NCI-H82 treated with DMSO at 0.1 percent for 48 hours (cell line): ENCODE measurements at regions not wholly inside any gene's neighbourhood (a gene's known extent, or its start where the extent isn't known, plus 50 kb on each side); places are given as distances from the start of the nearest gene placed in this dataset.
"Not testable (repeated sequence)": the region's sequence is repeated elsewhere in the genome, so short reads cannot be mapped to it uniquely, and the experiment has no call there.

Experiments used
- DNase-seq: peaks from one replicate; lab custom pipeline; 2025; ENCODE audit not compliant: unreplicated experiment; lab: John Stamatoyannopoulos, UW

DNA sequence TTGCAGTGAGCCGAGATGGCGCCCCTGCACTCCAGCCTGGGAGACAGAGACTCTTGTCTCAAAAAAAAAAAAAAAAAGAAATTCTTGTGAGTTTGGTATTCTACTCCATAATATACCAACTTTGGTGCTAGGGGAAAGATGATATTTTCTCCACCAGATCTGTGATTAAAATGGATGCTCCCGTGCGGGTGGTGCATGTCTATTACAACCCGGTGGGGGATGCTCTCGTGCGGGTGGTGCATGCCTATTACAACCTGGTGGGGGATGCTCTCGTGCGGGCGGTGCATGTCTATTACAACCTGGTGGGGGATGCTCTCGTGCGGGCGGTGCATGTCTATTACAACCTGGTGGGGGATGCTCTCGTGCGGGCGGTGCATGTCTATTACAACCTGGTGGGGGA is 244.1 kb upstream of the RGMA start:
- not testable (repeated sequence) for DNase-seq

DNA sequence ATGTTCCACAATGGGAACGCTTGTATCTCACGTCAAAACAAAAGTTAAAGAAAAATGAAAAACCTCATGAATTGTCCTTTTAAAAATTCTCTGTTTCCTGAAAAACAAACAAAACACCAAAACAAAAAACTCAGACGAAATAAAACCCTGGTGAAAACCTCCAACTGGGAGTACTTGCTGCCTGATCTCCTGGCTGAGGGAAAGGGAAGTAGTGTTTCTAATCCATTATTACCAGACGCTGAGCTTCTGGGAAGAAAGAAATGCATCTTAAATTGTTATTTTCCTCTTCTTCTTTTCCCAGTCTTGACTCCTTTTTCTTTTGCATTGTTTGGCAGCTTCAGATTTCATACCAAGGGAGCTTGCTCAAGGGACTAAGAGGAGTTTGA is 243.2 kb upstream of the RGMA start:
- DNase-seq, result no peak

DNA sequence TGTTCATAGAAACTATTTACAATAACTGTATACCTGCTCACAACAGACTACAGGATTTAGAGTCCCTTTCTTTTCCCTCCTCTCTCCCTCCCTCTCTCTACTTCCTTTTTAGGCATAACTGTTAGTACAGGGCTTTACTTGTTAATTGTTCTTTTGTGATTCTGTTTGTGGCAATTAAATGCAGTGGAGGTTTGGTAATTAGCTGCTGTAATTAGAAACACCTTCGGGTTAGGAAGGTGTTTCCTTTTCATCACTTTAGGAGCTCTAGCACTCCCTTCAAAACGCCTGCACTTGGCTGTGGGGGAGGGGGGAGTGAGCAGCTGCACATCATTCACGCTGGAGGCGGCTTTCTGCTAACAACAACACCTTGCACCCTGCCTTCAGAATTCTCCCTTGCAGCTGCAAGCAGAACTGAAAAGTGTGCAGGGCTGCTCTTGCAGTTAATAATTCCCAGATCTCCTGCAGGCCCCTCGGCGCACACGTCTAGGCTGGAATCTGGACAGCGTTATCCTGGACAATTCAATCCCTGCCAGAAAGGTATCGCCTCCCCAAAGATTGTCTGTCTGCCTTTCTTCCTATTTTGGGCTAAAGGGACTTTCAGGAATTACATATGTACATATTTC is 242.6 kb upstream of the RGMA start:
- DNase-seq, result no peak

DNA sequence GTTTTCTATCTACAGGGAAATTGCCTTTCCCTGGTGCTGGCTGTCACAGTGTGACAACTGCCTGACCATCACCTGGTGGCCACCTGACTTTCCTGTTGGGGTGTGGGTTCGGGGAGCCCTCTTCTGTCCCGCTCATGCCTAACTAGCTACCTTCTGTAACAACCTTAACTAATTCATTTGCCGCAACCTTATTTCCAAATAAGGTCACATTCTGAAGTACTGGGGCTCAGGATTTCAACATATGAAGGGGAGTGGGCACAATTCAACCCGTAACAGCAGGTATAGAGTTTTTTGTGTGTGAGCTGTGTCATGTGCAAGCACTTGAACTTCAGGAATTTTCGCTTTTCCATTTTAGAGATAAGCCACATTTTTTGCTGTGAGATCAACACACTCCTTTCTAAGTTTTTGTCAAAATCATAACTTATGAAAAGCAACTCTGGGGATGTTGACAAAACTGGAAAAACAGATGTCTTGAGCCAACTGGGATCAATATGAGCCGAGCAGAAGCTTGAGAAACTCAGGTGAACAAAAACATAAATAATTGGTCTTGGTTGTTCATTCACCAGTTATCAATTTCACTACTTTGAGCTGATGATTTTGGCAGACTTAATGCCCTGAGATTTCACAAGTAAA is 242.0 kb upstream of the RGMA start:
- DNase-seq, result no peak

DNA sequence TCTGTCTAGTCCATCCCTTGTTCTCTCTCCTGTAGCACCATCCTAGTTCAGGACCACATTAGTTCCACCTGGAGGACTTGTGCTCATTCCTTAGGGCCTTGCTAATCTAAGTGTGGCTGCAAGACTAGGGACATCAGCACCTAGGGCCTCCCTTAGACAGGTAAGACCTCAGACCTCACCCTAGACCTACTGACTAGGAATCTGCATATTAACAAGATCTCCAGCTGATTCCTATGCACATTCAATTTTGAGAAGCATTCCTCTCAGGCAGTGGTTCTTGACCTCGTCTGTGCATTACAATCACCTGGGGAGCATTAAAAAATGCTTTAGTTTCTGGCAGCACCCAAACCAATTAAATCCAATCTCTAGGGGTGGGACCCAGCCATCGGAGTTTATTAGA is 238.4 kb upstream of the RGMA start:
- no peak for DNase-seq

DNA sequence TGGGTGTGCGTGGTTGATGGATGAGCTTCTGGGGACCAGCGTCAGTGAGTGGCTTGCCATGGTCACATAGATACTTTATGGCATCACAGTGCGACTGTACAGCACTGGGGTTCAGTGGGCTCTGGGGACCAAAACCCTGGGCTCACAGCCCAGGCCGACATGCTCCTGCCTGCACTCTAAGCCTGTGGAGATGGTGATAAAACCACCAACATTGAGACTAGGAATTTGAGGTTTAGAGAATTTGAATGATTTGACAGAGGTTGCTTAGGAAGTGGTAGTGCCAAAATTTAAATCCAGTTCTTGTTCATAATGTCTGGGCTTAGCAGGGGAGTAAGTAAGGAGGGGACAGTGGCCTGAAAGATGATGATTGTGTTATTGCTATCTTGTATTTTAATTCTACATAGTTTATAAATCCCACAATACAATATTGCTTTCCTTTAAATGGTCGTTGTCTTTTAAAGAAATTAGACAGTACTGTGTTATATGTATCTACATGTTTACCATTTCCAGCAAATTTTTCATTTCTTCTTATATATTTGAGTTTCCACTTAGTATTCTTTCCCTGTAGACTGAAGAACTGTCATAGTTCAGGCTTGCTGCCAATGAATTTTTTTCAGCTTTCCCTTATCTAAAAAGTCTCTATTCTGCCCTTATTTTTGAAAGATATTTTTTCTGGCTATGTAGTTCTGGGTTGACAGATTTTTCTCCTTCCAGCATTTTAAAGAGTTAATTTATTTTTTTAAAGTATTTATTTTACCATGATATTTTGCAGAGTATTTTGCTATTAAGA is 235.4 kb upstream of the RGMA start:
- DNase-seq, result no peak

DNA sequence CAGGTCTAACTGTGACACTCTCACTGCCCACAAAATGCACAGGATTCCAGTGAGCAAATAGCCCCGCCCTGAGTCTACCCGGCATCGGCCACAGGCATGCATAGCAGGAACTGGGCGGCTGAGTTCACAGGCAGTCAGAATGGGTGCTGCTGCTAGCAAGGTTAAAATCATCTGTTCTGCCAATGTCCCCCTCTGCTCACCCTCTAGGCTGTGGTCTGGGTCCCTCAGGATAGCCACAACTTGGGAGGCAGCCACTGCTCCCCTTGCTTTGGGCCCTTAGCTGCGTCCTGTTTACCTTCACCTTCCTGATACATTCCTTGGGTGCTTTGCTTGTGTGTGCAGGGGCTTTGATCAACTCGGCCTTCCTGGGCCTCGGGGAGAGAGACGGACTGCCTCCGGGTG is 232.9 kb upstream of the RGMA start:
- no peak for DNase-seq

DNA sequence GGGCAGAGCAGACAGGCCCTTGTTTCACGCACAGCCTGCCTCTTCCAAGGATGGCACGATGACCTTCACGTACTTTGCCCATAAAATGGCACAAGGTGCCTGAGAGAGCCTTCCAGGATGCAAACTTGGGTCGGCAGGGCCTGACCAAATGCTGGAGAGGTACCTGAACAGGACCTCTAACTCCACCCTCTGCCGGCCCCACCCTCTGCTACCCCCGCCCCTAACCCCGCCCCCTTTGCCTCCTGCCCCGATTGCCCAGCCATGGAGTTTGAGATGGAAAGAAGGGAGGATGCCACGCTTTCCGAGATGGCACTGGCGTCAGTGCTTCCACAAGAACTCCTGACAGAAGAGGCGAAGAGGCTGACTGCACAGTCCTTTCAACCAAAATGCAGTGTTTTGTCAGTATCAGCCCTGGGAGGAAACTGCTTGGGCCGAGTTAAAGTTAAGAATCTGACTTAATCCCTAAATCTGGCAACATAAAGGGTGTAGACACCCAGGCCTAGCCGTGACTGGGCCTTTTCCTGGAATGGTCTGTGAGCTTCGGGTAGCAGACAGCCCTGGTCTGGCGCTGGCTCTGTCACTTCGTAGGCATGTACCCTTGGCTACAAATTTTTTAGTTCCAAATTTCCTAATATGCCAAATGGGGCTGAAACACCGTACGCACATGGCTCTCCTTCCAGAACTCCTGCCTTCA is 230.3 kb upstream of the RGMA start:
- DNase-seq, result no peak

DNA sequence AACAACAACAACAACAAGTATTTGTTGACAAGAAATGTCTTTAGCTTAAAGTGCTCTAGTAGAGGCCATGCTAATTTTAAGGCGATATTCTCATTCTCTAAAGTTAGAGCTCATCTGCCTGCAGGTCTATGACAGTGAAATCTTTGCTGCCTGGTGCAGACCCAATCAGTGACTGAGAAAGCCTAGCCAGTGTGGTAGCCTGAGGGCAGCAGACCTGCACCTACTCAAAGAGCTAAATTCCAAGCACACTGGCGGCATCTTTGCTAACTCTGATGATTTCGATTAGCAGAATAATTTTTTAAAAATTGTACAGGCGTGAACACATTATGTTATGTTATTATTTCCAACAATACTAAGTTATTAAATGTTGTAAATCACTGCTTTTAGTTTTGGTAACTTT is 228.8 kb upstream of the RGMA start:
- DNase-seq, result no peak

DNA sequence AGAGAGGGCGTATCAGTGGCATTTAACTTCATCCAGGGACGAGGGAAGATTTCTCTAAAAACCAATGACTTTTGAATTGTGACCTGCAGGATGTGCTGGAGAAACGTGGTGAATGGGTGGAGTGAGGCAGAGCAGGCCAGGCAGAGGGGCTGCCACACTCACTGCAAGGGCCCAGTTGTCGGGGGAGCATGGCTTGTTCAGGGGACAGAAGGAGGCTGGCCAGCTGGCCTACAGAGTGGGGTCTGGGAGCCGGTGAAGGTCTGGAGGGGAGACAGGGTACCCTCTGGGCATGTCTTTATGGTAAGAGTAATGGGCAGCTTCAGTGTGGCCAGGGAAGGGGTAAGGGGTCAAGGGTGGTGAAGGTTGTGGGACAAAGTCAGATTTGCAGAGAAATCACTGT is 225.2 kb upstream of the RGMA start:
- no peak for DNase-seq

DNA sequence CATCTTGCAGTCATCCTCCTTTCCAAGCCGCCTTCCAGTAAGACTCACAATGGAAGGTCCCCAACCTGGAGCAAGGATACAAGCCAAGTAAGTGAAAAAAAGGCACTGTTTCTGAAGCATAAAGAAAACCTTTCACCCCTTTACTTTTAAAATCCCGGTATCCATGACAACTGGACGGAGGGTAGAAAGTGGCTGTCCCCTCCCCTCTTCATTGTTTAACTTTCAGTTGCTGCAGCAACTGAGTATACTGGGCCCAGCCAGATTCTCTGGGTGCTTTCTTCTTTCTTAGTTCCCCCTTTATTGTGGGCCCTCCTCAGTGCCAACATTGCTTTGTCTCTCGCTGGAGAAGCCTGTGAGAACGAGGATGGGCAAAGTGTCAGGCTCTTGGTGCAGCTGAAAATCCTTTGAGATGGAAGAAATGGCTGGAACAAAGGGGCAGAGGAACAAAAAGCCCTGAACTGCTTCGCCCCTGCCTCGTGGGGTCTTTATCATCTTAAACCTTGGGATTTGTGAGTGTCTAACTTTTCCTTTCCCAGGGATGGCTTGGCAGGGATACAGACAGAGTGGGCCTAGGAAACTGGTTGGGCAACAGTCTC is 224.0 kb upstream of the RGMA start:
- no peak for DNase-seq

DNA sequence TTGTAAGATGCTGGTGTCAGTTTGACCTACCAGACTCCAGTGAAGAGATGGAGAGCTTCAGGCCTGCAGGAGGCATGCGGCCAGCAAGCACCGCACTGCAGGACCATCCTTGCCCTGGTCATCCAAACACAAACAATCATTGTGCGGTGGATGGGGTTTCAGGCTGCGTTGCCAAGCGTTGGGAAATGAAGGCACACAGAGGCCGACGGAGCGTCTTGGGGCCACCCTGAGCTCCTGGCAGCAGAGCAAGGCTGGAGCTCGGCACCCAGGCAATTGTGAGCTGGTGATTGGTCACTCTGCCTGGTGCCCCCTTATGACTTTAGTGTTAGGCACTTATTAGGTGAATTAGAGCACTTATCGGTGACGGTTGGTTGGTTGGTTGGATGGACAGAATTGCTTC is 222.6 kb upstream of the RGMA start:
- no peak for DNase-seq

DNA sequence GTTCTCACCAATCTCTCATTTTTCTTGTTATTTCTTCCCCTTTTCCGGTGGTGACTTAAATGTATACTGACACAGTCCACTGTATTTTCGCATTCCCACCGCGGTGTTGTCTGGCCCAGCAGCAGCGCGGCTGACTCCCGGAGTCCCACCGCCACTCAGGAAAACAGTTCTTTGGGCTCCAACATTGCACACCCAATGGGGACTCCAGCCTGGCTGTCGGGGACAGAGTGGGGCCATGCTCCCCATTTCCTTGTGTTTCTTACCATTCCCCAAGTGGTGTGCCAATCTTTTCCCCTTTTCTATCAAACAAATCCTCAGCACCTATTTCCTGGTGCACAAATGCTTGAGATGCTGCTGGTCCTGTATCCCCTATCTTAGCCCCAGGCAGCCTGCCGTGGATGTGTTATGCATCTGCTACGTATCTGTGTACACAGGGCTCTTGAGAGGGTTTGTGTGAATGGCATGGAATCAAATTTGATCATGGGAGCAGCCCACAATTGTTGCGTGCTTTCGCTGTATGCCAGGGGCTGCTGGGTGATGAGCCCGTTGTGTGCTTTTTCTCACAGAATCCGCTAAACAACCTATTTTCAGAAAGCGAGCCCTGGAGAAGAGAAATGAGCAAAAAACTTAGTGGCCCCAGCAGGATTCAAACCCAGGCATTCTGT is 219.1 kb upstream of the RGMA start:
- no peak for DNase-seq

DNA sequence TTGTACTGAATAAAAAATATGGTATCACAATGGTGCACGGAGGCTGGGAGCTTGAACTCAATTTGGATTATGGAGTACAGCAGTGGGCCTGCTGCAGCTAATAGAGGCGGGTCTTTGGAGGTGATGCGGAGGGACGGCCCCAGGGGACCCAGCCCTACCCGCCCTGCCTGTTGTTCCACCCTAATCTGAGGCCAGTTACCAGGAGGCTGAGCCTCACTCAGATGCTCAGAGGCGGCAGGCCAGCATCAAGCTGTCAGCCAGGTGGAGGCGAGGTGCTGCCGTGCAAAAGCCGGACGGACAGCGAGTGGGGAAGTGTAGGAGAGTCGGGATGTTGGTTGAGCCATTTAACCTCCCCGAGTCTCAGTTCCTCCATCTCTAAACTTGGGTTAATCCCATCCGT is 218.5 kb upstream of the RGMA start:
- DNase-seq, result no peak

DNA sequence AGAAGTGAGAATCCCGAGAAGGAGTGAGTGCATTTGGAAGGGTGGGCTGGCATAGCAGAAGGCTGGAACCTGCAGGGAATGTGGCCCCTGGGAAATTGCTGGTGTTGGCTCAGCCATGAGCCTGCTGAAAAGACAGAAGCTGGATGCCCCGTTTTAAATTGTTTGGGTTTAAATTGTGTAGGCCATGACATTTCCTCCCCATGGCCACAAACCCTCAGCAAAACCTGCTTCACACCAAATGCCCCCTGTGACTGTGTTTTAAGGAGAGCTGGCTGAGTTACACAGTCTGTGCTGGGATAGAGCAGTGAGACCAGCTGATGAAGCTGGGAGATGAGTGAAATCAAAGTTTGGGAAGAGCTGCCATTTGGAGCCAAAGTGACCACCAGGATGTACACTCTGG is 216.3 kb upstream of the RGMA start:
- DNase-seq, result no peak

DNA sequence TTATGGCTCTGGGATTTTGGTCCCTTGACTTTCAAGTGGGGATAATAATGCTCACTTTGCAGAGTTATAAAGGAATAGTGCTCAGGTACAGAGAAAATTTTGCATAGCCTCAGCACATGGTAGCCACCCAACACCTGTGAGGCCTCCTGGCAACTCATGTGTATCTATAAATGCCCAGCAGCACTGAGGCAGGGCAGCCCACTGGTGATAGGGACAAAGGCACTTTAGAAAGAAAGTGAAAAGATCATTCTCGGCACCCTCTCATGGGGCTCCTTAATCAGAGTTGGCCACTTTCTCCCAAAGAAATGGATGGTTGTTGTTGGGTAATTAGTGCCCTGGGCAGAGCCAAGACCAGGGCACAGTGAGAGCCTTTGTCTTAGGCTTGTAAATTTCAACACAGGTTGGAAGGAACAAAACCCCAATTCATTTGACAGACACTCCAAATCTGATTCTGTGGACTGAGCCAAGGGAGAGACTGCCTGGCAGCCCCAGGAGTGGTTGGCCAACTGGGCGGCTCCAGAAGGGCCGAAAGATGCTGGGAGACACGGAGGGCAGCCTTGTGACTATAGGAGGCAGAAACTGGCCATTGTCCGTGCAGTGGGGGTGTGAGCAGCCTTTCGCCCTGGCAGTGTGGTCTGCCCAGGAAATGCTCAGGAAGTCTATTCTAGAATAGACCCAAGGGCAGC is 213.2 kb upstream of the RGMA start:
- DNase-seq, result no peak

DNA sequence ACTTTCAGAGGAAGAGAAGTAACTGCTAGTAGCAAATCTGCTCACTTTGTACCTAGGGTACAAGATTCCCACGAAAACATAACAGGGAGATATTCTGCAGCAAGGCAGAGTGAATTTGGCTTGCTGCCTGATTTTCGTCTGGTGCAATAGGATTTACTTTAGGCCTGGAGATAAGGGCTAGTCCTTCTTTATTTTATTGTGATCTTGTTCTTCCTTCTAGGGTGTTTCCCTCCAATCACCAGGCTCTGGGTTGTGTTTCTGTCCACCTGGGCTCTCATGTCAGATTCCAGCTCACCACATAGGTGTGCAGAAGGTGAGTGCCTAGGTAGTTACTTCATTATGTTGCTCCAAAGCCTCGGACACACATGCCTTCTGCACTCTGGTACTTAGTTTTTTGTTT is 211.8 kb upstream of the RGMA start:
- DNase-seq, result no peak

DNA sequence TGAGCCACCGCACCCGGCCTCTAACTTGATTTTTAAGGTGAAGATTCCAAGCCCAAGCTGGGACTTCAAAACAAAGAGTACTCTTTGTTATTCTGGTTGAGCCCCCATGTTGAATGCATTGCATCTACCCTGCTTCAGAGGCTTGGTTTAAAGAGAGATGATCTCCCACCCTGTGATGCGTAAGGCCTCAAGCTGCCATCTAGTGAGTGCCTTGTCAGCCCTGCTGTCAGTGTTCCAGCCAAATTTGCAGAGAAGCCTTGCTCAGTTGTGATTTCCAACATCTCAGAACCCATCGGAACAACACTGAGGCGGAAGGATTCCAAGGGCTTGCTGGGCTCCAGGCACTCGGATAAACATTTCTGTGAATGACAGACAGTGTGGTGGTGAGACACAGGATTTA is 210.7 kb upstream of the RGMA start:
- DNase-seq, result no peak

DNA sequence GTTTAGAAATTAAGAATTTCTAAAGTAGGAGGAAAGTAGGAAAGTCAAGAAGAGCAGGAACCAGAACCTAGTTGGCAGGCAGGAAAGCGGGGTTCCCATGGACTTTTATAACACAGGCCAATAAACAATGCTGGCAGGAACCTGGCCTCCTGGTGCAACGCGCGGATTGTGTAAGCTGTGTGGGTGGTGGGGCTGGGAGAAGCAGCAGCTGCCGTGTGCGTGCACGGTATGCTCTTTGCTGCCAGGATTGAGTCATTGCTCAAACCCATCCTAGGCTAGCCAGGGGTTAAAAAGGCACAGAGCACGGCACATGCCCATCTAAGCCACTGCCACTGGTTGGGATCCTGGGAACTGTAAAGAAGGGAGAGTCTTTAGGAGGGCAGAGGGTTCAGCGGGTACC is 209.9 kb upstream of the RGMA start:
- DNase-seq, result no peak

DNA sequence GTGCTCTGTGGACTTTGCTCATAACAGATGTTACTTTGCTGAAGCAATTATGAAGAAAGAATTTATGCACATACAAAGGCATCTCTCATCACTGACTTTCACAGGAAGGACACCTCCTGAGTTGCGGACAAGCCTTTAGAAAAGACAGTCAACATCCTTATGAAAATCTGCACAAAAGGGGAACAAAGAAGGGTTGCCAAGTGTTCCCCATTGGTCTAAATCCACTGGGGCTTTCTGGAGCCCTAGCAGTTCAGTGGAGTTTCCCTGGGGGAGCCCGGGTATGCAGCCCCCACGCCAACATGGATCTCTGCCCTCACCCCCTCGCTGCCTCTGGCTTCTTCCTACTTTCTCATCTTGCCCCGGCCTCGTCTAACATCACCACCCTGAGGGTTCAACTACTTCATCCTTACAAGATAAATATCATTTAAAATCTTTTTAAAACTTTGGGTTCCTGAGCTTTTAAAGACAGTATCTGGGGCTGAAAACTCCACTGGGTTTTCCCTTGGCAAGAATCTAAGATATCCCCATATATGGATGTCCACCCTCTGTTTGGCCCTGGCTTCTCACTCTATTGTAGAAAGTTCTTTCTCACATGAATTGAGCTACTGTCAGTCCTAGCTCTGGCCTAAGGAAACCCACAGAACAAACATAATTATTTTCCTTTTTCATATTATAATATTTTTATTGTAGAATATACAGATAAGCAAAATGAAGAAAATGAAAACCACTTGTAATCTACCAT is 207.9 kb upstream of the RGMA start:
- no peak for DNase-seq
